Esophagus squamous epithelium (tissue), 5 donors: ENCODE measurements at regions not wholly inside any gene's neighbourhood (a gene's known extent, or its start where the extent isn't known, plus 50 kb on each side); places are given as distances from the start of the nearest gene placed in this dataset.

Experiments used
- DNase-seq: peaks from one replicate; lab custom pipeline; 2025; lab: John Stamatoyannopoulos, UW
- H3K27ac ChIP-seq, 4 donors: fragments of 200-600 bp; sonication (generic); one replicate each; pipeline ENCODE4 v1.5.1; 2016 to 2019; ENCODE audit warnings: mild to moderate bottlenecking in 1 of 4
- H3K27me3 ChIP-seq, 4 donors: fragments of 200-600 bp; sonication (generic); 1 replicate in 3 of 4; 2 replicates in 1 of 4; pipeline versions ENCODE4 v1.5.1 to v1.6.0; 2017 to 2021; ENCODE audit warnings: antibody characterized with exemption in 1 of 4
- H3K36me3 ChIP-seq, 3 donors: fragments of 200-600 bp; sonication (generic); one replicate each; pipeline ENCODE4 v1.5.1; 2016 to 2019
- H3K4me1 ChIP-seq, 3 donors: fragments of 200-600 bp; sonication (generic); one replicate each; pipeline ENCODE4 v1.5.1; 2017 to 2019
- H3K4me3 ChIP-seq, 4 donors: fragments of 200-600 bp; sonication (generic); 1 replicate in 3 of 4; 2 replicates in 1 of 4; pipeline ENCODE4 v1.5.1; 2016 to 2019; ENCODE audit warnings: mild to moderate bottlenecking in 2 of 4, moderate library complexity in 1 of 4
- H3K9me3 ChIP-seq, 3 donors: fragments of 200-600 bp; sonication (generic); one replicate each; pipeline ENCODE4 v1.5.1; 2016 to 2019
- CTCF ChIP-seq, 6 experiments: fragments of 450-650 bp in 4 of 6; fragments of 200-600 bp in 2 of 6; sonication (generic) in 2 of 6; IDR thresholded peaks; one replicate each; pipeline ENCODE4 v1.5.1; 2016 to 2019; ENCODE audit warnings: antibody characterized with exemption in 6 of 6, mild to moderate bottlenecking in 4 of 6, moderate library complexity in 4 of 6
- POLR2A ChIP-seq, 4 donors: fragments of 450-650 bp; IDR thresholded peaks; one replicate each; pipeline ENCODE4 v1.6.1; 2017; ENCODE audit warnings: antibody characterized with exemption in 4 of 4, mild to moderate bottlenecking in 4 of 4, moderate library complexity in 3 of 4
- WGBS, 2 donors: methylation state at CpG; one replicate each; pipeline ENCODE4 v1.1.5; 2018; 5-methylcytosine and 5-hydroxymethylcytosine counted together
- intact Hi-C: fragments of 100-400 bp; cut with DNase I; formaldehyde crosslinking; loops from one replicate; pipeline ENCODE4 v1.15.0; 2022
- donor health status: DM: yes; HTN: yes; CAD: no.

GRCh38 chr9:653856-654387 is 187.6 kb upstream of the DMRT1 start:
- H3K4me1 ChIP-seq, result peaks cover 31 to 80% (median 31%) of the 10 kb centered on the region in 3 donors
- TF ChIP-seq CTCF (IDR thresholded peaks at IDR 0.05), result no peak
- TF ChIP-seq POLR2A (IDR thresholded peaks at IDR 0.05), result no peak
- intact Hi-C loops, result no loop called here
- no peak for DNase-seq
- H3K9me3 ChIP-seq, result no peaks in the 10 kb centered on the region
- H3K27ac ChIP-seq, result peak overlapping the region; percentile 11 to 63 (median 52)
- WGBS, 2 donors, result 26 to 47% methylated on average over 3 of the region's 3 CpGs
- H3K36me3 ChIP-seq, result no peaks in the 10 kb centered on the region
- H3K27me3 ChIP-seq, result no peaks in the 10 kb centered on the region
- H3K4me3 ChIP-seq, result no peak overlapping the region

GRCh38 chr9:655875-656274 is 185.6 kb upstream of the DMRT1 start:
- Histone ChIP-seq H3K4me3 (no peak overlapping the region), H3K4me1 (peaks cover 15 to 60% (median 17%) of the 10 kb centered on the region in 3 donors), H3K27me3 (no peaks in the 10 kb centered on the region), H3K9me3 (no peaks in the 10 kb centered on the region), H3K27ac (peak overlapping the region; percentile 57 to 83 (median 76)), H3K36me3 (no peaks in the 10 kb centered on the region)
- DNase-seq, result no peak
- TF ChIP-seq CTCF (IDR thresholded peaks at IDR 0.05) (no peak), POLR2A (IDR thresholded peaks at IDR 0.05) (no peak)
- intact Hi-C loops, result no loop called here
- 30 to 44% methylated on average over 5 of the region's 5 CpGs for WGBS, 2 donors

- intact Hi-C loops, result no loop called here
- no peak for TF ChIP-seq POLR2A (IDR thresholded peaks at IDR 0.05)
- TF ChIP-seq CTCF (IDR thresholded peaks at IDR 0.05), result peak in 1 of 6 experiments; percentile 35
These were observed 184.4 kb upstream of the DMRT1 start for GRCh38 chr9:656926-657568.

GRCh38 chr9:659286-659685 is 182.2 kb upstream of the DMRT1 start:
- Histone ChIP-seq H3K27ac (no peak overlapping the region), H3K4me1 (peaks cover 7 to 41% (median 12%) of the 10 kb centered on the region in 3 donors), H3K9me3 (no peaks in the 10 kb centered on the region), H3K4me3 (no peak overlapping the region), H3K27me3 (no peaks in the 10 kb centered on the region), H3K36me3 (no peaks in the 10 kb centered on the region)
- TF ChIP-seq POLR2A (IDR thresholded peaks at IDR 0.05) (no peak), CTCF (IDR thresholded peaks at IDR 0.05) (no peak)
- DNase-seq, result no peak
- WGBS, 2 donors, result 83 to 91% methylated on average over 5 of the region's 5 CpGs
- intact Hi-C loops, result no loop called here

More at GRCh38 chr9:656926-657568, 184.4 kb upstream of the DMRT1 start:
- no peak for DNase-seq
- Histone ChIP-seq H3K4me1 (peaks cover 15 to 54% (median 17%) of the 10 kb centered on the region in 3 donors), H3K36me3 (no peaks in the 10 kb centered on the region), H3K9me3 (no peaks in the 10 kb centered on the region), H3K27ac (peak overlapping the region; percentile 57 to 83 (median 76)), H3K4me3 (no peak overlapping the region), H3K27me3 (no peaks in the 10 kb centered on the region)
- WGBS, 2 donors, result 29 to 44% methylated on average over 3 of the region's 3 CpGs

GRCh38 chr9:660227-660626 is 181.3 kb upstream of the DMRT1 start:
- Histone ChIP-seq H3K27me3 (no peaks in the 10 kb centered on the region), H3K4me3 (no peak overlapping the region), H3K4me1 (peaks cover 7 to 32% (median 12%) of the 10 kb centered on the region in 3 donors), H3K27ac (no peak overlapping the region), H3K36me3 (no peaks in the 10 kb centered on the region), H3K9me3 (no peaks in the 10 kb centered on the region)
- DNase-seq, result no peak
- intact Hi-C loops, result no loop called here
- 43 to 94% methylated on average over 2 of the region's 2 CpGs for WGBS, 2 donors
- no peak for TF ChIP-seq POLR2A (IDR thresholded peaks at IDR 0.05)
- no peak for TF ChIP-seq CTCF (IDR thresholded peaks at IDR 0.05)
